Central memory CD8-positive, alpha-beta T cell (primary cell): ENCODE measurements at regions not wholly inside any gene's neighbourhood (a gene's known extent, or its start where the extent isn't known, plus 50 kb on each side); places are given as distances from the start of the nearest gene placed in this dataset.

ENCODE experiments used
- ATAC-seq: fragments of 150-1000 bp; cut with Tn5 transposase; replicated peaks from 2 replicates; pipeline ENCODE4 v1.10.0; 2022; ENCODE audit warnings: mild to moderate bottlenecking, moderate FRiP score, moderate number of reproducible peaks; ENCODE audit not compliant: poor library complexity, severe bottlenecking; ENCODE audit errors: extremely low read depth
- DNase-seq, 2 donors: peaks; one replicate each; pipeline ENCODE4 v3.0.0; 2021; ENCODE audit warnings: low spot score in 2 of 2
- H3K27ac Mint-ChIP-seq: one replicate; pipeline ENCODE4 v1.8.0; 2022; ENCODE audit warnings: low read depth, mild to moderate bottlenecking, moderate library complexity, mixed read lengths
- H3K27me3 Mint-ChIP-seq: one replicate; pipeline ENCODE4 v1.8.0; 2022; ENCODE audit warnings: mixed read lengths
- H3K36me3 Mint-ChIP-seq: one replicate; pipeline ENCODE4 v1.8.0; 2022; ENCODE audit warnings: mild to moderate bottlenecking, moderate library complexity, mixed read lengths; ENCODE audit not compliant: insufficient read depth
- H3K4me1 Mint-ChIP-seq: one replicate; pipeline ENCODE4 v1.8.0; 2022; ENCODE audit warnings: mixed read lengths
- H3K4me3 Mint-ChIP-seq: one replicate; pipeline ENCODE4 v1.8.0; 2022; ENCODE audit warnings: mild to moderate bottlenecking, moderate library complexity, mixed read lengths
- H3K9me3 Mint-ChIP-seq: one replicate; pipeline ENCODE4 v1.8.0; 2022; ENCODE audit warnings: mixed read lengths

DNA sequence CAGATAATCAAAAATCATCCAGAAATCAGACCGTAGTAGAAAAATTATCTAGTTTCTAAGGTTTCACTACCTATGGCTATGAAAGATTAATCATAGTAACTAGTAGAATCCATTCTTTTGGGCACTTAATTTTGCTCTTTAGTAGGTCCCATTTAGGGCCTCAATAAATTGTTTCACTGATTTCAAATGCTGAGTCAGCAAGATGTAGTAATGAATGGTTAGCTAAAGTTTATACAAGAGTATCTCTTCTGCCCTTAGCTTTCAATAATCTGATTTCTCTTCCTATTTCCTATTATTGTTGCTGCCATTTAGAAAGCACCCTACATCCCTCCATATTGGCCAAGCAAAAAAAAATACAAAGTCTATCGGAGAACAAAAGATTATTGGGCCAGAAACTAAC lies 283.2 kb upstream of the PCDH10 start:
- H3K4me1 Mint-ChIP-seq = no peaks in the 10 kb centered on the region
- ATAC-seq (no peak), DNase-seq (no peak)
- H3K27me3 Mint-ChIP-seq = no peaks in the 10 kb centered on the region
- no peak overlapping the region for H3K27ac Mint-ChIP-seq
- no peak overlapping the region for H3K4me3 Mint-ChIP-seq
- peaks cover 16% of the 10 kb centered on the region for H3K9me3 Mint-ChIP-seq
- no peaks in the 10 kb centered on the region for H3K36me3 Mint-ChIP-seq

- Mint-ChIP-seq H3K4me3 (no peak overlapping the region), H3K36me3 (no peaks in the 10 kb centered on the region), H3K4me1 (no peaks in the 10 kb centered on the region), H3K27me3 (no peaks in the 10 kb centered on the region), H3K9me3 (peaks cover 13% of the 10 kb centered on the region), H3K27ac (no peak overlapping the region)
- no peak for DNase-seq
- no peak for ATAC-seq
These were observed 282.5 kb upstream of the PCDH10 start for GRCh38 chr4:132866616-132867015.

- Mint-ChIP-seq H3K4me1 (no peaks in the 10 kb centered on the region), H3K27me3 (no peaks in the 10 kb centered on the region), H3K27ac (no peak overlapping the region), H3K4me3 (no peak overlapping the region), H3K9me3 (no peaks in the 10 kb centered on the region), H3K36me3 (no peaks in the 10 kb centered on the region)
- ATAC-seq = no peak
- no peak for DNase-seq
These were observed 255.3 kb upstream of the PCDH10 start for GRCh38 chr4:132893787-132894186.

DNA sequence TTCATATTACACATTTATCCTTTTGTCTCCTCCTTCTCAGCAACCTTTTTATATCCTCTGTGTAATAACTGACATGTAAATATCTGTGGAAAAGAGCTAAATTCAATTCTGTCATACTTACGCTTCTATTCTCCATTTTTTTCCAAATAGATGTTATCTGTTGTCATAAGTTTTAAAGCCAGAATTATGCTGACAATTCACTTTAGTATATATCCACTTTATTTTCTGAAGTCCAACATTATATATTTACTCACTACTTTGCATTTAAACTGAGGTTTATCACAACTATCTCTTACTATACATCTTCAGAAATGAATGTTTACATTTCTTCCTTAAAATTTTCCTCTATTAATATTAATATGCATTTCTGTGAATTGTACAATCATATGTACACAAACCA lies 247.9 kb upstream of the PCDH10 start:
- ATAC-seq = no peak

GRCh38 chr4:132910229-132910748 lies 238.8 kb upstream of the PCDH10 start:
- Mint-ChIP-seq H3K9me3 (peaks cover 11% of the 10 kb centered on the region), H3K4me1 (no peaks in the 10 kb centered on the region), H3K27ac (no peak overlapping the region), H3K4me3 (no peak overlapping the region), H3K27me3 (no peaks in the 10 kb centered on the region), H3K36me3 (peaks cover 2% of the 10 kb centered on the region)
- no peak for ATAC-seq
- no peak for DNase-seq

More for the DNA sequence above, 247.9 kb upstream of the PCDH10 start:
- Mint-ChIP-seq H3K27ac (no peak overlapping the region), H3K4me1 (no peaks in the 10 kb centered on the region), H3K9me3 (peaks cover 8% of the 10 kb centered on the region), H3K27me3 (no peaks in the 10 kb centered on the region), H3K36me3 (peaks cover 2% of the 10 kb centered on the region), H3K4me3 (no peak overlapping the region)
- no peak for DNase-seq

DNA sequence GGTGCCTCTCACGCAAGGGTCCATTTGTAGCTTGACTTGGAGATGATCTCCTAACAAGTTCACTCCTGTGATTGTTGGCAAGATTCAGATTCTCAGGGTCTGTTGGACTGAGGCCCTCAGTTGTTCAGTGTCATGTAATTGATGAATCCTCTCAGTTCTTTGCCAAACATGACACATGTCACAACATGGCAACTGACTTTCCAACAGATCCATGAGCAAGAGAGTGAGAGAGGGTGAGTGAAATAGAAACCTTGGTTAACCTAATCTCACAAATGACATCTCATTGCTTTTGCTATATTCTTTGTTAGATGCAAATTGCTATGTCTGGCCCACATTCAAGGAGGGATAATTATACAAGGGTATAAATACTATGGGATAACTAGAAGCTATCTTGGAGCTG lies 231.0 kb upstream of the PCDH10 start:
- Mint-ChIP-seq H3K4me1 (no peaks in the 10 kb centered on the region), H3K27me3 (no peaks in the 10 kb centered on the region), H3K4me3 (no peak overlapping the region), H3K36me3 (peaks cover 2% of the 10 kb centered on the region), H3K27ac (no peak overlapping the region), H3K9me3 (peaks cover 5% of the 10 kb centered on the region)
- ATAC-seq (no peak), DNase-seq (no peak)

GRCh38 chr4:132923516-132923915 lies 225.6 kb upstream of the PCDH10 start:
- no peaks in the 10 kb centered on the region for H3K4me1 Mint-ChIP-seq
- no peak overlapping the region for H3K4me3 Mint-ChIP-seq
- no peak for DNase-seq
- no peaks in the 10 kb centered on the region for H3K9me3 Mint-ChIP-seq
- no peak for ATAC-seq
- no peak overlapping the region for H3K27ac Mint-ChIP-seq
- no peaks in the 10 kb centered on the region for H3K27me3 Mint-ChIP-seq
- no peaks in the 10 kb centered on the region for H3K36me3 Mint-ChIP-seq

- no peak for ATAC-seq
- no peaks in the 10 kb centered on the region for H3K4me1 Mint-ChIP-seq
- H3K4me3 Mint-ChIP-seq = no peak overlapping the region
- no peak overlapping the region for H3K27ac Mint-ChIP-seq
- no peak for DNase-seq
- H3K27me3 Mint-ChIP-seq = no peaks in the 10 kb centered on the region
- H3K36me3 Mint-ChIP-seq = no peaks in the 10 kb centered on the region
- peaks cover 6% of the 10 kb centered on the region for H3K9me3 Mint-ChIP-seq
These were observed 214.2 kb upstream of the PCDH10 start for GRCh38 chr4:132934911-132935310.

- Mint-ChIP-seq H3K36me3 (no peaks in the 10 kb centered on the region), H3K27ac (no peak overlapping the region), H3K9me3 (peaks cover 23% of the 10 kb centered on the region), H3K4me3 (no peak overlapping the region), H3K4me1 (no peaks in the 10 kb centered on the region), H3K27me3 (no peaks in the 10 kb centered on the region)
- no peak for ATAC-seq
- no peak for DNase-seq
These were observed 193.9 kb upstream of the PCDH10 start for GRCh38 chr4:132955146-132955545.

GRCh38 chr4:132956962-132957361 lies 192.1 kb upstream of the PCDH10 start:
- ATAC-seq = no peak
- H3K4me3 Mint-ChIP-seq = no peak overlapping the region
- H3K9me3 Mint-ChIP-seq = peaks cover 15% of the 10 kb centered on the region
- no peaks in the 10 kb centered on the region for H3K36me3 Mint-ChIP-seq
- no peak overlapping the region for H3K27ac Mint-ChIP-seq
- DNase-seq = no peak
- no peaks in the 10 kb centered on the region for H3K27me3 Mint-ChIP-seq
- no peaks in the 10 kb centered on the region for H3K4me1 Mint-ChIP-seq

- ATAC-seq (no peak), DNase-seq (no peak)
- no peaks in the 10 kb centered on the region for H3K36me3 Mint-ChIP-seq
- no peak overlapping the region for H3K4me3 Mint-ChIP-seq
- H3K27me3 Mint-ChIP-seq = no peaks in the 10 kb centered on the region
- H3K27ac Mint-ChIP-seq = no peak overlapping the region
- peaks cover 15% of the 10 kb centered on the region for H3K9me3 Mint-ChIP-seq
- H3K4me1 Mint-ChIP-seq = no peaks in the 10 kb centered on the region
These were observed 190.4 kb upstream of the PCDH10 start for GRCh38 chr4:132958457-132959263.

DNA sequence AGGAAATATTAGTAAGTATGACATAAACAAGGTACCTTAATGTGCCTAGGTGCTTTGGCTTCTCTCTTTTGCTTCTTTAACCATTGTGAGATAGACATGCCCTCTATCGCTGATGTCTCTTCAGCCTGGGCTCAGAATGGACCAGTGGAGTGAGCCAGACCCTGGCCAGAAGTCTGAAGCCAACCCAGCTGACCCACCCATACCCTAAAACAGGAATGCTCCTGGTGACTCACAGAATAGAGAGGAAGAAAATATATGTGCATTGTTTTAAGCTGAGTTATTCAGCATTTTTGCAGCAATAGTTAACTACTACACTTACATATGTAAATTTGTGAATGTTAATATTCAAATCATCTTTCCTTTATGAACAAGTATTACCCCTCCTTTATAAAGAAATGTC lies 167.5 kb upstream of the PCDH10 start:
- no peak overlapping the region for H3K27ac Mint-ChIP-seq
- H3K27me3 Mint-ChIP-seq = no peaks in the 10 kb centered on the region
- H3K36me3 Mint-ChIP-seq = no peaks in the 10 kb centered on the region
- H3K9me3 Mint-ChIP-seq = peaks cover 17% of the 10 kb centered on the region
- DNase-seq (no peak), ATAC-seq (no peak)
- no peaks in the 10 kb centered on the region for H3K4me1 Mint-ChIP-seq
- H3K4me3 Mint-ChIP-seq = no peak overlapping the region

DNA sequence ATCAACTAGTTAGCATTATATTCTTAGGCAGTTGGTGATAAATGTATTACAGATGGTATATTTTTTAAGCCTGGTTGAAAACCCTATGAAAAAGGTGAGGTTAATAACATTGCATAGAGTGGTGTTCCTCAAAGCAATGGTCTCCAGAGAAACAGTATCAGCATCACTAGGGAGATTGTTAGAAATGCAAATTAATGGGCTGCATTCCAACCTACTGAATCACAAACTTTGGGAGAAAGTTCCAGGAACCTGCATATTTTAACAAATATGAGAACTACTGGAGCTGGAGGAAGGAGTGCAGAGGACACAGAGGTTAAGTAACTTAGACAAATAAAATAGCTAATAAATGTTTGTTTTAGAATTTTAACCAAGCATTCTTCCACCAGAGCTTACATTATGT lies 166.9 kb upstream of the PCDH10 start:
- ATAC-seq (no peak), DNase-seq (no peak)
- H3K27ac Mint-ChIP-seq = no peak overlapping the region
- no peaks in the 10 kb centered on the region for H3K4me1 Mint-ChIP-seq
- peaks cover 14% of the 10 kb centered on the region for H3K9me3 Mint-ChIP-seq
- H3K27me3 Mint-ChIP-seq = no peaks in the 10 kb centered on the region
- no peak overlapping the region for H3K4me3 Mint-ChIP-seq
- no peaks in the 10 kb centered on the region for H3K36me3 Mint-ChIP-seq
